ENCODE measurements at regions not wholly inside any gene's neighbourhood (a gene's known extent, or its start where the extent isn't known, plus 50 kb on each side); places are given as distances from the start of the nearest gene placed in this dataset.

GRCh38 chr18:56413862-56414261 is 224.5 kb downstream of the TXNL1 start:
- TF ChIP-seq CTCF (IDR thresholded peaks at IDR 0.05), result no peak
- TF ChIP-seq POLR2A (IDR thresholded peaks at IDR 0.05), result no peak
